LNCAP (cell line): ENCODE measurements at regions not wholly inside any gene's neighbourhood (a gene's known extent, or its start where the extent isn't known, plus 50 kb on each side); places are given as distances from the start of the nearest gene placed in this dataset.
A peak's percentile ranks its signal among the peaks of the same experiment; 100 is the strongest.

Experiments used
- TF ChIP-seq, protein P1 (sequence below): fragments of 450-650 bp; IDR thresholded peaks from 2 replicates; pipeline ENCODE4 v1.5.1; 2017; ENCODE audit warnings: mild to moderate bottlenecking

DNA sequence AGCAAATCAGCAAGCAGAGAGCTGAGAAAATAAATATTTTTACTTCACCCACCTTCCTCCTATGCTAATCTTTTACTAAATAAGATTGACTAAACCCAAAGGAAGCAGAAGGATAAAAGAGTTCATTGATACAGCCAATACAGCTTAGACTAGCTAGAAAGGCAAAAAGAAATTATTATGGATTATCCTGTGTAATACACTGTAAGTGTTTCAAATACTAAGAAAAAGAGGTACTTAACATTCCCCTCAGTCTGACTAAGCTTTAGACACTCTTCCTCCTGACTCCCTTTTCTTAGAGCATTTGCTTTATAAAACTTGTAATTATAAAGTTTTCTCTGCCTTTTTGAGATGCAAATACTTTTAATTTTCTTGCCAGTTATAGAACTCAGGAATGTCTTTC, 848.9 kb upstream of the CADM2 start:
- TF ChIP-seq, protein P1, sequence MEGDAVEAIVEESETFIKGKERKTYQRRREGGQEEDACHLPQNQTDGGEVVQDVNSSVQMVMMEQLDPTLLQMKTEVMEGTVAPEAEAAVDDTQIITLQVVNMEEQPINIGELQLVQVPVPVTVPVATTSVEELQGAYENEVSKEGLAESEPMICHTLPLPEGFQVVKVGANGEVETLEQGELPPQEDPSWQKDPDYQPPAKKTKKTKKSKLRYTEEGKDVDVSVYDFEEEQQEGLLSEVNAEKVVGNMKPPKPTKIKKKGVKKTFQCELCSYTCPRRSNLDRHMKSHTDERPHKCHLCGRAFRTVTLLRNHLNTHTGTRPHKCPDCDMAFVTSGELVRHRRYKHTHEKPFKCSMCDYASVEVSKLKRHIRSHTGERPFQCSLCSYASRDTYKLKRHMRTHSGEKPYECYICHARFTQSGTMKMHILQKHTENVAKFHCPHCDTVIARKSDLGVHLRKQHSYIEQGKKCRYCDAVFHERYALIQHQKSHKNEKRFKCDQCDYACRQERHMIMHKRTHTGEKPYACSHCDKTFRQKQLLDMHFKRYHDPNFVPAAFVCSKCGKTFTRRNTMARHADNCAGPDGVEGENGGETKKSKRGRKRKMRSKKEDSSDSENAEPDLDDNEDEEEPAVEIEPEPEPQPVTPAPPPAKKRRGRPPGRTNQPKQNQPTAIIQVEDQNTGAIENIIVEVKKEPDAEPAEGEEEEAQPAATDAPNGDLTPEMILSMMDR: no peak

DNA sequence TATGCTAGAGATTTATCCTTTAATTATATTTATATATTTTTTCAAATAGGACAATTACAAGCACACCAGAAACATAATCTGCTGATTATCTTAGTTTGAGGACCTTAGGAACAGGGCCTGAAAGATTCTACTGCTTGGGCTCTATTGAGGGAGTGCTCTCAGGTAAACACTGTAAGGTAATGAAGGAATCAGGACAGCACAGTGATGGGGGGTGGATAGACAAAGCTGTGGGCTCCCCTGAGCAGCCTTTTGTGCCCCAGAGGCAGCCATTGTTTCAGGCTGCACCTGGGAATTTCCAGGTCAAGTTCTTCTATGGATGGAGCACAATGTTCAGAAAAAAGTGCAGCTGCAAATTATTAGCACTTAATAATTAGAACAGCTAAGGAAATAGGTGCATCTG, 848.0 kb upstream of the CADM2 start:
- TF ChIP-seq, protein P1: no peak

DNA sequence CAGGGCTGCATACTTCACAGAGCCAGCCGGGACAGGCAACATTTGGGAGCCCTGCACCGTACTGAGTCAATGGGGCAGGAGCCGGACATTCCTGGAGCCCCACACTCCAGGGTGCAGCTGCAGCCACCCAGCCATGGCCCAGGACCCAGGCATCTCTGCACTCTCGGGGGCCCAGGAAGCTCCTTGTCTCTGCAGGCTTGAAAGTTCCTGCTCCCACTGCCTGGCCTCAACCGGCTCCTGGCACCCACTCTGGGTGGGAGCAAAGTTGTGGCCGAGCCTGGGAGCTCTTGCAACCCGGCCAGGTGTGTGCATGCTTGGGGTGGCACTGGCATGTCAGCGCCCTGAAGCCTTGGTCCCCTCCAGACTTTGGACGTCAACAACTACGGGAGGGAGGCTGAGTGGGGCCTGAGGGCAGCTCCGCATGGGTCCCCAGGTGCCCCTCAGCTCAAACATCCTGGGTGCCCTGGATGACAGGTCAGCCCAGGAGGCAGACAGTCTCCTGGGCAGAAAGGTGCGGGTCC, 833.5 kb upstream of the CADM2 start:
- TF ChIP-seq, protein P1: no peak

DNA sequence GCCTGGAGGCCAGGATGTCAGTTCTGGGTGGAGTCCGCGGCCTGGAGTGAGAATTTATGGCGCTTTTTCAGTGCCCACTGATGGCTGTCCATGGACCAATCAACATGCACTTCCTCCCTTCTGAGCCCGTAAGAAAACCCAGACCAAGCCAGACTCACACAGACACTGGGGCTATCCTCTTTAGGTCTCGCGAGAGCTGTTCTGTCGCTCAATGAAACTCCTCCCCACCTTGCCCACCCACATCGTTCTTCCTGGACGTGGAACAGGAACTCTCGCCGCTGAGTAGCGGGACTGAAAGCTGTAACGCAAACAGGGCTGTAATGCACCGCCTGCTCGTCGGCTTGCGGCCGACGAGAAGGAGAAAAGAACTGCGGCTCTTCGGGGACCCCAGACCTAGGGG, 833.0 kb upstream of the CADM2 start:
- TF ChIP-seq, protein P1: no peak

DNA sequence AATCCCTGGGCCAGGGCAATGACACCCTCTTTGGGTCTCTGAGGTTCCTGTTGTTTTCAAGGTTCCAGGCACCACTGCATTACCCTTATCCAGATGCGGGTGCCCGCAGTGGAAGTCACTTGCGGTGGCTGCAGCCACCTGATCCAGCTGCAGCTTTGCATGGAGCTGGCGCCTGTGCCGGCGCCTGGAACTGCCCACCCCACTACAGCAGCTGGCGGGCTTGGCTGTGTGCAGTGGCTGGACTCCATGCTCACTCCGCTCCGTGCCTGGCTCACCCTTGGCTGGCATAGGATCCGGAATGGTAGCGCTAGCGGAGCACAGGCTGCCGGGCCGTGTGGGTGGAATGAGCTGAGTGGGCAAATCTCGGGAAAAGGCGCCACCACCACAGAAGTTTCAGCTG, 832.6 kb upstream of the CADM2 start:
- TF ChIP-seq, protein P1: no peak

DNA sequence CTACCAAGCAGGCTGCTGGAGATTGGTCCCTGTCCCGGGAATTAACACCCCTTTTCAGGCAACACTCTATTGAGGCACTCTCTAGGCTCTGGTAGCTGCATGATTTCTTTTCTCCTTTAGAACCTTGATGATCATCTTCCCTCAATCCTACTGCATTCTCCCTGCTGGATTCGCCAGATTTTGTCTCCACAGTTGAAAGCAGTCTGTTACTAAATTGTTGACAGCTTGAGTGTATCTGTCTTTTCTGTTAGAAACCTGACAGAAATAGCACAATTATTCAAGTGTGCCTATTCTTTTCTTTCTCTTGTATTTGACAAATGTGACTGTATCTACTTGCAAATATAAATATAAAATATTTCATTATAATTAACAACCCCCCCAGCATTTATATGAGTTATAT, 830.8 kb upstream of the CADM2 start:
- TF ChIP-seq, protein P1: no peak

DNA sequence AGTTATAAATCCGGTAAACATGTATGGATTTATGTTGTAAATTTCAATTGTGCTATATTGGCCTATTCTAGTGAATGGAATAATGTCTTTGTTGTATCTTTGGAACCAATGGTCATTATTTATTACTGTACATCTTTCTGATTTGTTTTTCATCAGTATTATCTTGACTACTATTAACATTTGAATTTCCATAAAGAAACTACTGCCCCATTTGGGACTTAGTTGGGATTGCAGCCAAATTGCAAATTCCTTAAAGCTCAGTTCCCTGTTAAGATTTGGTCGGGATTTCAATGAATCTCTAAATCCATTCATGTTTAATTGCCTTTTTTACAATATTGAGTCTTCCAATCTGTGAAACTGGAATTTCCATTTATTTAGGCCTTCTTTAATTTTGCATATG, 822.4 kb upstream of the CADM2 start:
- TF ChIP-seq, protein P1: peak; percentile 25; the same call in 1 of the 2 replicates

DNA sequence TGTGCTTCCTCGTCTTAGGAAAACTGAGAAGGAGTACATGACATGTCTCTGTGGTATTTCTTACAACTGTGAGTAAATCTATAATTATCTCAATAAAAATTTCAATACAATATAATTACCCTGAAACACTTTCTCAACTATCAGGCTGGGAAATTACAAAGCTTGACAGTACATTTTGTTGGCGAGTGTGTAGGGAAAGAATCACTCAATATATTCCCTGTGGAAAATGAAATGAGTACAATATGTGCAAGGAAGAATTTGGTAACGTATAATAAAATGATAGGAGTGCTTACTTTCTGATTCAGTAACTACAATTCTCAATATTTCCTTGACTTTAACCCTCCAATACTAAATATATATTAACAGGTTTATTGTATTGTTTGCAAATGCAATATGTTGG, 818.2 kb upstream of the CADM2 start:
- TF ChIP-seq, protein P1: no peak
